DND-41 (cell line): ENCODE measurements at regions not wholly inside any gene's neighbourhood (a gene's known extent, or its start where the extent isn't known, plus 50 kb on each side); places are given as distances from the start of the nearest gene placed in this dataset.

ENCODE experiments used
- ATAC-seq: fragments of 200-7000 bp; cut with Tn5 transposase; 3 replicates; pipeline ENCODE4 v1.9.1; 2021; ENCODE audit warnings: low read depth; ENCODE audit not compliant: insufficient read depth
- DNase-seq: peaks from one replicate; pipeline ENCODE4 v3.0.0-alpha.2; 2020
- H2AFZ ChIP-seq: 2 replicates; pipeline ENCODE4 v1.6.0; 2012; ENCODE audit warnings: low read depth, low read length
- H3K27ac ChIP-seq: 2 replicates; pipeline ENCODE4 v1.5.1; 2012; ENCODE audit warnings: low read length, inconsistent platforms
- H3K27me3 ChIP-seq: fragments of 200-600 bp; sonication (generic); 2 replicates; pipeline ENCODE4 v1.6.0; 2012; ENCODE audit warnings: low read length, mild to moderate bottlenecking, inconsistent platforms; ENCODE audit not compliant: insufficient read depth, poor library complexity
- H3K36me3 ChIP-seq: 2 replicates; pipeline ENCODE4 v1.5.1; 2012; ENCODE audit warnings: low read length, inconsistent platforms; ENCODE audit not compliant: insufficient read depth
- H3K4me1 ChIP-seq: 2 replicates; pipeline ENCODE4 v1.5.1; 2012; ENCODE audit warnings: mild to moderate bottlenecking, low read length; ENCODE audit not compliant: insufficient read depth
- H3K4me2 ChIP-seq: 2 replicates; pipeline ENCODE4 v1.6.0; 2012; ENCODE audit warnings: mild to moderate bottlenecking, moderate library complexity, low read length, inconsistent platforms; ENCODE audit not compliant: insufficient read depth
- H3K4me3 ChIP-seq, 2 experiments: fragments of 200-600 bp in 1 of 2; shearing (Covaris generic) in 1 of 2; 2 replicates each; pipeline ENCODE4 v1.5.1; 2012 to 2016; ENCODE audit warnings: inconsistent platforms in 2 of 2, low read length in 2 of 2, mild to moderate bottlenecking in 2 of 2, low read depth in 1 of 2, moderate library complexity in 1 of 2
- H3K79me2 ChIP-seq: 2 replicates; pipeline ENCODE4 v1.6.0; 2012; ENCODE audit warnings: low read length, inconsistent platforms; ENCODE audit not compliant: insufficient read depth
- H3K9ac ChIP-seq: 2 replicates; pipeline ENCODE4 v1.6.0; 2012; ENCODE audit warnings: low read depth, mild to moderate bottlenecking, inconsistent platforms, low read length, moderate library complexity
- H3K9me3 ChIP-seq: 2 replicates; pipeline ENCODE4 v1.5.1; 2012; ENCODE audit warnings: low read length, moderate library complexity, mild to moderate bottlenecking, inconsistent platforms; ENCODE audit not compliant: insufficient read depth, severe bottlenecking
- H4K20me1 ChIP-seq: 2 replicates; pipeline ENCODE4 v1.6.0; 2012; ENCODE audit warnings: low read length; ENCODE audit not compliant: insufficient read depth
- CTCF ChIP-seq: IDR thresholded peaks from 2 replicates; pipeline ENCODE4 v1.5.1; 2012; ENCODE audit warnings: borderline replicate concordance, low read length, moderate library complexity, mild to moderate bottlenecking; ENCODE audit not compliant: poor library complexity, severe bottlenecking; ENCODE audit errors: extremely low read depth
- EZH2 ChIP-seq: IDR thresholded peaks from 3 replicates; pipeline ENCODE4 v1.6.1; 2012; ENCODE audit warnings: borderline replicate concordance, low read depth, mild to moderate bottlenecking, moderate library complexity, low read length, inconsistent platforms; ENCODE audit not compliant: severe bottlenecking

- H3K27ac ChIP-seq: no peak overlapping the region
- H3K27me3 ChIP-seq: no peaks in the 10 kb centered on the region
- DNase-seq (peak; percentile 36), ATAC-seq (peak; percentile 66)
- H3K79me2 ChIP-seq: no peaks in the 10 kb centered on the region
- no peak overlapping the region for H3K9ac ChIP-seq
- TF ChIP-seq EZH2 (no peak), CTCF (no peak)
- no peak overlapping the region for H2AFZ ChIP-seq
- no peak overlapping the region for H3K4me2 ChIP-seq
- H4K20me1 ChIP-seq: no peaks in the 10 kb centered on the region
- H3K9me3 ChIP-seq: no peaks in the 10 kb centered on the region
- 0 out of 2 replicates have a peak, but pooled peaks cover 4% of the 10 kb centered on the region for H3K4me1 ChIP-seq
- no peak overlapping the region for H3K4me3 ChIP-seq
- H3K36me3 ChIP-seq: no peaks in the 10 kb centered on the region
These were observed 99.0 kb upstream of the TNFSF11 start for GRCh38 chr13:42474954-42475353.

- no peak overlapping the region for H3K27ac ChIP-seq
- no peak overlapping the region for H3K4me2 ChIP-seq
- H2AFZ ChIP-seq: no peak overlapping the region
These were observed 96.3 kb upstream of the TNFSF11 start for GRCh38 chr13:42477596-42478190.

GRCh38 chr13:42478531-42479156 lies 95.3 kb upstream of the TNFSF11 start:
- Histone ChIP-seq H2AFZ (no peak overlapping the region), H3K9me3 (no peaks in the 10 kb centered on the region), H3K27ac (no peak overlapping the region), H3K79me2 (no peaks in the 10 kb centered on the region), H3K36me3 (no peaks in the 10 kb centered on the region), H3K4me1 (0 out of 2 replicates have a peak, but pooled peaks cover 4% of the 10 kb centered on the region), H3K4me2 (no peak overlapping the region), H3K9ac (no peak overlapping the region), H4K20me1 (no peaks in the 10 kb centered on the region), H3K4me3 (no peak overlapping the region), H3K27me3 (no peaks in the 10 kb centered on the region)
- no peak for TF ChIP-seq EZH2
- TF ChIP-seq CTCF: peak; percentile 64
- ATAC-seq: peak; percentile 61; the same call in 2 of the 3 replicates
- DNase-seq: no peak

More at GRCh38 chr13:42477596-42478190, 96.3 kb upstream of the TNFSF11 start:
- Histone ChIP-seq H3K4me3 (no peak overlapping the region), H3K36me3 (no peaks in the 10 kb centered on the region), H3K79me2 (no peaks in the 10 kb centered on the region), H3K9ac (no peak overlapping the region), H4K20me1 (no peaks in the 10 kb centered on the region), H3K27me3 (no peaks in the 10 kb centered on the region), H3K9me3 (no peaks in the 10 kb centered on the region), H3K4me1 (0 out of 2 replicates have a peak, but pooled peaks cover 4% of the 10 kb centered on the region)
- TF ChIP-seq CTCF: no peak
- no peak for TF ChIP-seq EZH2
- DNase-seq (no peak), ATAC-seq (no peak)
